ENCODE measurements at regions not wholly inside any gene's neighbourhood (a gene's known extent, or its start where the extent isn't known, plus 50 kb on each side); places are given as distances from the start of the nearest gene placed in this dataset.

GRCh38 chr9:28547527-28547926, 974.2 kb upstream of the C9orf72 start:
- Histone ChIP-seq H3K4me1 (ENCODE audit: insufficient read depth) (no peaks in the 10 kb centered on the region), H3K4me3 (no peak overlapping the region), H3K36me3 (no peaks in the 10 kb centered on the region), H3K27me3 (no peaks in the 10 kb centered on the region), H3K27ac (no peak overlapping the region), H3K9me3 (no peaks in the 10 kb centered on the region)
- intact Hi-C loops (cut with DNase I) = no loop called here
- TF ChIP-seq CTCF (IDR thresholded peaks at IDR 0.05) = no peak
- TF ChIP-seq EP300 (IDR thresholded peaks at IDR 0.05) = no peak
- no peak for TF ChIP-seq POLR2A (IDR thresholded peaks at IDR 0.05)
- WGBS, 3 donors = 54 to 63% (median 55%) methylated on average over 2 of the region's 2 CpGs
- DNase-seq = no peak

GRCh38 chr9:28563291-28563934, 990.1 kb upstream of the C9orf72 start:
- intact Hi-C loops (cut with DNase I) = no loop called here
- H3K4me3 ChIP-seq = no peak overlapping the region
- H3K9me3 ChIP-seq = no peaks in the 10 kb centered on the region
- TF ChIP-seq CTCF (IDR thresholded peaks at IDR 0.05) = no peak
- no peak for TF ChIP-seq EP300 (IDR thresholded peaks at IDR 0.05)
- TF ChIP-seq POLR2A (IDR thresholded peaks at IDR 0.05) = no peak
- no peak overlapping the region for H3K27ac ChIP-seq
- no peaks in the 10 kb centered on the region for H3K4me1 ChIP-seq (ENCODE audit: insufficient read depth)
- H3K36me3 ChIP-seq = no peaks in the 10 kb centered on the region
- H3K27me3 ChIP-seq = no peaks in the 10 kb centered on the region
- WGBS, 3 donors = 22 to 31% (median 25%) methylated on average over 7 of the region's 7 CpGs
- no peak for DNase-seq

- intact Hi-C loops (cut with DNase I) = no loop called here
- Histone ChIP-seq H3K4me1 (ENCODE audit: insufficient read depth) (no peaks in the 10 kb centered on the region), H3K27me3 (no peaks in the 10 kb centered on the region), H3K27ac (no peak overlapping the region), H3K4me3 (no peak overlapping the region), H3K9me3 (no peaks in the 10 kb centered on the region), H3K36me3 (no peaks in the 10 kb centered on the region)
- no peak for DNase-seq
- 94 to 96% (median 96%) methylated on average over 1 of the region's 1 CpG for WGBS, 3 donors
- TF ChIP-seq CTCF (IDR thresholded peaks at IDR 0.05) = no peak
- no peak for TF ChIP-seq POLR2A (IDR thresholded peaks at IDR 0.05)
- no peak for TF ChIP-seq EP300 (IDR thresholded peaks at IDR 0.05)
Measured at GRCh38 chr9:28583832-28584231, 1010.6 kb upstream of the C9orf72 start.

GRCh38 chr9:28584542-28584941, 1011.3 kb upstream of the C9orf72 start:
- no peak for DNase-seq
- no peaks in the 10 kb centered on the region for H3K4me1 ChIP-seq (ENCODE audit: insufficient read depth)
- intact Hi-C loops (cut with DNase I) = no loop called here
- H3K9me3 ChIP-seq = no peaks in the 10 kb centered on the region
- H3K36me3 ChIP-seq = no peaks in the 10 kb centered on the region
- no peaks in the 10 kb centered on the region for H3K27me3 ChIP-seq
- no peak overlapping the region for H3K27ac ChIP-seq
- TF ChIP-seq EP300 (IDR thresholded peaks at IDR 0.05) (no peak), POLR2A (IDR thresholded peaks at IDR 0.05) (no peak)
- H3K4me3 ChIP-seq = no peak overlapping the region
- 44 to 62% (median 46%) methylated on average over 2 of the region's 2 CpGs for WGBS, 3 donors

GRCh38 chr9:28587052-28587451, 1013.8 kb upstream of the C9orf72 start:
- intact Hi-C loops (cut with DNase I) = no loop called here
- H3K27ac ChIP-seq = no peak overlapping the region
- 86 to 91% (median 89%) methylated on average over 1 of the region's 1 CpG for WGBS, 3 donors
- no peaks in the 10 kb centered on the region for H3K4me1 ChIP-seq (ENCODE audit: insufficient read depth)
- no peaks in the 10 kb centered on the region for H3K27me3 ChIP-seq
- no peaks in the 10 kb centered on the region for H3K36me3 ChIP-seq
- no peaks in the 10 kb centered on the region for H3K9me3 ChIP-seq
- no peak for TF ChIP-seq POLR2A (IDR thresholded peaks at IDR 0.05)
- no peak for TF ChIP-seq EP300 (IDR thresholded peaks at IDR 0.05)
- no peak for TF ChIP-seq CTCF (IDR thresholded peaks at IDR 0.05)
- H3K4me3 ChIP-seq = no peak overlapping the region
- no peak for DNase-seq

Data from ovary (tissue), 7 donors.